GM18517 (cell line): ENCODE measurements at regions not wholly inside any gene's neighbourhood (a gene's known extent, or its start where the extent isn't known, plus 50 kb on each side); places are given as distances from the start of the nearest gene placed in this dataset.
"Not testable (repeated sequence)": the region's sequence is repeated elsewhere in the genome, so short reads cannot be mapped to it uniquely, and the experiment has no call there.

Experiments
- ATAC-seq: cut with Tn5 transposase; IDR thresholded peaks from one replicate; pipeline ENCODE4 v1.9.1; 2021; ENCODE audit warnings: mild to moderate bottlenecking, moderate library complexity; ENCODE audit not compliant: unreplicated experiment

DNA sequence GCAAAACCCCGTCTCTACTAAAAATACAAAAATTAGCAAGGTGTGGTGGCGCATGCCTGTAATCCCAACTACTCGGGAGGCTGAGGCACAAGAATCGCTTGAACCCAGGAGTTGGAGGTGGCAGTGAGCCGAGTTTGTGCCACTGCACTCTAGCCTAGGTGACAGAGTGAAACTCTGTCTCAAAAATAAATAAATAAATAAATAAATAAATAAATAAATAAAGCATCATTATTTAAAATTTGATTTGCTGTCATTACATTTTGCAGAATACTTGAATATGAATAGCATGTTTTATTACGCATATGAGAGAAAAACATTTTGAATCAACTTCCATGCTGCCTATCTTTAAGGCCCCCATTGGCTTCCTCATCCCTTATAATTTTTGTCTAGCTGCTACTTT lies 53.4 kb upstream of the MED14 start:
- ATAC-seq, result not testable (repeated sequence)

DNA sequence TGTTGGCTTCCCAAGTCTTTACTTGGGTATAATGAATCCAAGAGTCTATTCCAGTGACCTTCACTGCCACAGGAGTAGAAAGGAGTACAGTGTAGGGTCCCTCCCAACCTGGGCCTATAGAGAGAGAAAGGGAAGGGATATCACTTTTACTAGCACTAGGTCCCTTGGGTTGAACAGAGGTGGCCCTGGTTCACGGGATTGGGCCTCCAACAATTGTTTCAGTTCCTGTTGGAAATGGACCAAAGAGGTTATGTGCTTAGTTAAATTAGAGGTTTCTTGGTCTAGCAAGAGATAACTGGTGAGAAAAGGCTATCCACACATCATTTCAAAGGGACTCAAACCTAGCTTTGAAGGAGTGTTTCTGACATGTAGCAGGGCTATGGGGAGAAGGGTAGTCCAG lies 57.1 kb upstream of the MED14 start:
- ATAC-seq, result no peak

DNA sequence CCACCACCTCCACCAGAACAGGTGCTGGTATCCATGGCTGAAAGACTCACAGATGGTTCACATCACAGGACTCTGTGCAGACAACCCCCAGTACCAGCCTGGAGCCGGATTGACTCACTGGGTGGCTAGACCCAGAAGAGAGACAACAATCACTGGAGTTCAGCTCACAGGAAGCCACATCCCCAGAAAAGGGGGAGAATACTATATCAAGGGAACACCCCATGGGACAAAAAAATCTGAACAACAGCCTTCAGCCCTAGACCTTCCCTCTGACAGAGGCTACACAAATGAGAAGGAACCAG lies 59.4 kb upstream of the MED14 start:
- ATAC-seq, result not testable (repeated sequence)

DNA sequence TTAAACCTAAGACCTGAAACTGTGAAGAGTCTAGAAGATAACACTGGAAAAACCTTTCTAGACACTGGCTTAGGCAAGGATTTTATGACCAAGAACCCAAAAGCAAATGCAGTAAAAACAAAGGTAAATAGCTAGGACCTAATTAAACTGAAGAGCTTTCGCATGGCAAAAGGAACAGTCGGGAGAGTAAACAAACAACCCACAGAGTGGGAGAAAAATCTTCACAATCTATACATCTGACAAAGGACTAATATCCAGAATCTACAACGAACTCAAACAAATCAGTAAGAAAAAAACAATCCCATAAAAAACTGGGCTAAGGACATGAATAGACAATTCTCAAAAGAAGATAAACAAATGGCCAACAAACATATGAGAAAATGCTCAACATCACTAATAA lies 64.4 kb upstream of the MED14 start:
- ATAC-seq, result not testable (repeated sequence)

DNA sequence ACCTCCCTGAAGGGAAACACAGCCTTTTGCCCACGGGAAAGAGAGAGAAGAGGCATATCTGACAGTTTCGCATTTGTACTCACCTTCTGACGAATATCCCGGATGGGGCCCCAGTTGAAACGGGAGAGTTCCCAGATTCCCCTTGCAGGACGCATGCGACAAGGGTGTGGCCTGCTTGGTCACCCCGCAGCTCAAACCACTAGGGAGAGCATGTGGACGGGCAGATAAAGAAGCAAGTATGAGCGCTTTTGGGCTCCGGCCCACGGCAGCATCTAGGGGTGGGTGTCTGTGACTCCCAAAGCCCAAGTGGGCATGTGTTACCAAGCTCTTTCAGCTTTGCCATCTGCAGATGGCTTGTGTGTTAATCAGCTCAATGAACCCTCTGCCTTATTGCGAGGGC lies 70.1 kb upstream of the MED14 start:
- ATAC-seq, result no peak

DNA sequence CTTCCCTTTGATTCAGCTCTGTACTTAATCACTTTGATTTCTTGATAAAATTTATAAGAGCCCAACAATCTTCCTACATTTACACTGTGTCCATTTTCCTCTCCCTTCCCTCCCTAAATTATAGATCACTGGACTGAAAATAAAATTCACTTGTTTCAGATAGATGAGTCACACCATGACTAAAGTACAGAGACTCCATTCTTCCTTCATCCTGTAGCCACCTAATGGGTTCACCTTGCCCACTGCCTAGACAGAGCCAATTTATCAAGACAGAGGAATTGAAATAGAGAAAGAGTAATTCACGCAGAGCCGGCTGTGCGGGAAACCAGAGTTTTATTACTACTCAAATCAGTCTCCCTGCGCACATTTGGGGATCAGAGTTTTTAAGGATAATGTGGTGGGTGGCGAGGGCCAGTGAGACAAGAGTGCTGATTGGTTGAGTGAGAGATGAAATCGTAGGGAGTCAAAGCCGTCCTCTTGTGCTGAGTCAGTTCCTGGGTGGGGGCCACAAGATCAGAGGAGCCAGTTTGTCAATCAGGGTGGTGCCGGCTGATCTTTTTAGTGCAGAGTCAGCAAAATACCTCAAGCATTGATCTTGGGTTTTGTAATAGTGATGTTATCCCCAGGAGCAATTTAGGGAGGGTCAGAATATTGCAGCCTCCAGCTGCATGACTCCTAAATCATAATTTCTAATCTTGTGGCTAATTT lies 71.3 kb upstream of the MED14 start:
- ATAC-seq, result no peak

DNA sequence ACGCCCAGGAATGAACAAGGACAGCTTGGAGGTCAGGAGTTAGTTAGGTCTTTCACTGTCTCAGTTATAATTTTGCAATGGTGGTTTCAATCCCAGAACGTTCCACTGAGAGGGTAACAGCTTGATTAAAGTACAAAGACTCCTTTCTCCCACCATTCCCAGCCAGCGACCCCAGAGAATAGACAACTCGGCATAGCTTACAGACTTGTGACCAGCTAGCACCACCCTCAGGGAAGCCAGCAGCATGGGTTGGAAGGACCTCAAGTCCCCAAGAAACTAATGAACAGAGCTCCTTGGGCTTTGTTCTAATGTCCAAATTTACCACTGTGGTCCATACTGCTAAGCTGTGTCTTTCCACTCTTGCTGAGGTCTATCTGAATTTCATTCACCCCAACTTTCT lies 72.0 kb upstream of the MED14 start:
- no peak for ATAC-seq

DNA sequence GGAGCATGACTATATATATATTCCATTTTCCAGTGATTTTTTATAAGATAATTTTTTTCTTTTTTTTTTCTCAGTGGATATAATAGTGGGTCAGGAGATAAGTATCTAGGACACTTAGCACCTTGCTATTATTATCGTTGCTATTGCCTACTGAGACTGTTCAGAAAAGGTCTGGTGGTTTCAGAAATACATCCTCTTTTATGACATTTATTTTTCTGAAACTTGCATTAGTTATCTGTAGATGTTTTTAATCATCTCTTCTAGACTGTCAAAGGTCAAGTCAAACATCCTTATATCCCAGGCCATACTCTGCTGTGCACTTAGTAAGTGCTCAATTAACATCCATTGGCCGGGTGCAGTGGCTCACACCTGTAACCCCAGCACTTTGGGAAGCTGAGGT lies 72.9 kb upstream of the MED14 start:
- no peak for ATAC-seq

DNA sequence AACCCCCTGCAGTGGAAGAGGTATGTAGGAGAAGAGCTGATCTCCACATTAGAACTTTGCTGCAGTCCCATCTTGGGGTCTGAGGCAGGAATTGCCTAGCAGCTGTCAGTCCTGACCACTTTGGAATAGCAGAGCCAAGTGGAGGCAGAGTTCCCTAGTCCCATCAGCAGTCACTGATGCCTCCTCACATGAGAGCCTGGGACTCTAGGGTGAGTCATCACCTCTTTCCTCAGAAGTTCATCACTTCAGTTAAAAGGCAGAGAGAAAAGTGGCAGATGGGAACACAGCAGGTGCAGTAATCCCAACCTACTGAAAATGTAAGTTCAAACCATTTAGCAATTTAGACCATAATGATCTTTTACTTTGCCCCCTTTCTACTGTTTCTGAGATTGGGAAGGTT lies 73.9 kb upstream of the MED14 start:
- no peak for ATAC-seq

DNA sequence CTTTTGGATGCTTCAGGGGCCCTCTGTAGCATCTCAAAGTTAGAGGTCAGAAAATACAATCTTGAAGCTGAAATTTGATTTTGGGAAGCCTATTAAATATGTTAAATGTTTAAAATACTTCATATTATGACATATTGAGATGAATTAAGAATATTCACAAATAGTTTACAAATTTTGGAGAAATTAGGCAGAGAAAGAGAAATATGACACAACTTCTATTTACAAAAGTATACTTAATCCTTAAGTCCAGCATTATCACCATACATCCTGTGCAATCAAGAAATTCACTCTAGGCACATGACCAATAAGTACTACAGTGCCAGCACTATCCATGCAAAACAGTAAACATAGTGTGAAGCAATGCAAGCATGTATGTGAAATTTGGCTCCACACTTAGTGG lies 79.7 kb upstream of the MED14 start:
- ATAC-seq, result not testable (repeated sequence)

DNA sequence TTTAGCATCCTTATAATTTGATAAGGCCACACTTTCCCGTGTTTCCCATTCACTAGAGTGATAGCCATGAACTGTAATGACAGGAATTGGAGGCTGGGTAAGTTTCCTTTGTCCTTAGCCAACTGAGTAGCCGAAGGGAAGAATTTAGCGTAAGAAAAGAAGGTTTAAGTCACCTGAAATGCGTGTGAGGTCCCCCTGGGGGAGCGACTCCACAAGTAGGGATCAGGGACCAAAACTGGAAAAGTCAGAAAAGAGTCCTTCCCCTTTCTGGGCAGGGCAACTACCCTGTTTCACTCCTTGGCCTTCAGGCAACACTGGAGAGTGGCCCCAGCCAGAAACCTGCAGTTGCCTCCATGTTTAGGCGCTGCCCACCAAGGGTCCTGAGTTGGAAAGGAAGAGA lies 81.6 kb upstream of the MED14 start:
- ATAC-seq, result no peak

DNA sequence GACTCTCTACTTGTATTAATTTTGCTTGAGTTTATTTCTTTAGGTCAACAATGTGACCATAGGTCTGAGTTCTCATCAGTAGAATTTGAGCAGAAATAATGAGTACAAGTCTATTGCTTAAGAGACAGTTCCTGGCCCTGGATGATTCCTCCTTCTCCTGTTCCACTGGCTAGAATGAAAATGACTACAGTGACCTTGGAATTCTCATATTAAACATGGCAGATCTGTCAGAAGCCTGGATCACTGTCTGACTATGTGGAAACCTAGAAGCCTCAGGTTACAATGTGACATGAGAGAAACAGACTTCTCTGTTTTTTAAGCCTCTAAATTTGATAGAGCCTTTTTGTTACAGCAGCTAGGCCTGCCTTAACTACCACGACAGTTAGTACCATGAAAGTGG lies 82.9 kb upstream of the MED14 start:
- no peak for ATAC-seq

DNA sequence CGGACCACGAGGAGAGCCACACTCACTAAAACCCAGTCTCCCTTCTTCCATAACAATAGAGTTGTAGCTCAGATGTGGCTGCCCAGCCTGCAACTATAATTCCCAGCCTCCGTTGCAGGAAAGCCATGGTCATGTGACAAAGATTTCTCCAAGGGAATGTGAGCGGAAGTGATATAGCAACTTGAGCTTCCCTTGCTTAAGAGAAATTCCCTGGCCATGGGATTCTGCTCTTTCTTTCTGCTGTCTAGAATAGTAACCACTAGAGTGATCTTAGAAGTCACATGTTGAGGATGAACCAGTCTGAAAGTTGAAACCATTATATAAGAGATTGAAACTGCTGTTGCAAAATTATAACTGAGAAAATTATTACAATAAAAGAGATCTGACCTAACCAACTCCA lies 86.4 kb upstream of the MED14 start:
- no peak for ATAC-seq

DNA sequence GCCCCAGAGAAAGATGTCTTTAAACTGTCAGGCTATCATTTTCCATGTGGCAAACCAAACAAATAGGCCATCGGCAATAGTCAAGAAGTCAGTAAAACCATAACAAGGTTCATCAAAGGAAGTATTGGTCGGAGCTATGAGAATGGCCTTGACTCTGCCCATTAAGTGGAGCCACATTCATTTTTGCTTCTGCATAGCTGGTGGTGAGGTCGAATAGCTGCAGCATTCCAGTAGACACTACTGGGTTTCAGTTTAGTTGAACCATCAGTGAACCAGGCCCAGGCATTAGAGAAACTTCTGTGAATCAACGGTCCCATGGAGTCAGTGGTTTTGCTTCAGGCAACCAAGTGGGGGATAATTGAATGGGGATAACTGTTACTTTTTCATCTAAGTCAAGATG lies 92.0 kb upstream of the MED14 start:
- ATAC-seq, result no peak

DNA sequence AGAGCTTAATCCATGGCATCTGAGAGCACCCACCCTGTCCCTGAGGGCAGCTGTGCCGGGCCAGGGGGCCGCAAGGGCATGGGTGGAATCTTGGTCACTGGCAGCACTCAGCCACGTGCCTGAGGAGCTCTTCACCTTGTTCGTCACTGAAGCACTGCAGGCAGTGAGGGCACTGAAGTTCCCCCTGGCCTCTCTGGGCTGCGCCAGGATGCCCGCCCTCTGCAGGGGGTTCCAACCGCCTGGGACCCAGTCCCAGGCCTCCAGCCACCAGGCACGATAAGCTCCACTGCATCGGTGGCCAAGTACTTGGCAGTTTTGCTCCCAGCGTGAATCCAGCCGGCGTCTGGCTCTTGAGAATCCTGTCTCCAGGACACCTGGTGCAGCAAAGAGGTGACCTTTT lies 96.4 kb upstream of the MED14 start:
- no peak for ATAC-seq

DNA sequence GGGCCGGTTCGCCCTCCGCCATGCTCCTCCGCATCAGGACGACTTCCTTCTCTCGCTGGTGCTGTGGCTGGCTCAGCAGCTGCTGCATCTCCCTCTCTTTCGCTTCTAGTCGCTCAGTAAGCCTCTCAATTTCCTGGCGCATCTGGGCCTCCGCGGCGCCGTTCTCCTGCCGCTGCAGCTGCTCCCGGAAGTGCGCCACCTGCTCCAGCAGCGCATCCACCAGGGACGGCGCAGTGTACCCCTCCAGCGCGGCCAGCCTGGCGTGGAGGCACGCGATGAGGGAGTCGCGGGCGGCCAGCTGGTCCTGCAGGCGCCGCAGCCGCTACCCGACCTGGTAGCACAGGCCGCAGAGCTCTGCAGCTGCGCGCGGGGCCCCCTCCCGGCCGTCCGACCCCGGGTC lies 97.4 kb upstream of the MED14 start:
- ATAC-seq, result no peak

DNA sequence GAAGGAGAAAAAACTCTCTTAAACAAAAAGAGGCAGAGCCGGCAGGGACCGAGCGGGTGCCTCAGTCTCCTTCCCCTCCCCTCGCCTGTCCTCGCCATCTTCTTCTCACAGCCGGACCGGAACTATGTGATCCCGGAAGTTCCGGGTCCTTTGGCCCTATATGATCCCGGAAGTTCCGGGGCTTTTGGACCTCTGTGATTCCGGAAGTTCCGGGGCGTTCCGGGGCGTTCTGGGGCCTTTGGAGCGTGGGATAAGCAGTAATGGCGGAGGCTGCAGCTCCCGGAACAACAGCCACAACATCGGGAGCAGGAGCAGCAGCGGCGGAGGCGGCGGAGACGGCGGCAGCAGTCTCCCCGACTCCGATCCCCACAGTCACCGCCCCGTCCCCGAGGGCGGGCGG lies 98.9 kb upstream of the MED14 start:
- no peak for ATAC-seq

DNA sequence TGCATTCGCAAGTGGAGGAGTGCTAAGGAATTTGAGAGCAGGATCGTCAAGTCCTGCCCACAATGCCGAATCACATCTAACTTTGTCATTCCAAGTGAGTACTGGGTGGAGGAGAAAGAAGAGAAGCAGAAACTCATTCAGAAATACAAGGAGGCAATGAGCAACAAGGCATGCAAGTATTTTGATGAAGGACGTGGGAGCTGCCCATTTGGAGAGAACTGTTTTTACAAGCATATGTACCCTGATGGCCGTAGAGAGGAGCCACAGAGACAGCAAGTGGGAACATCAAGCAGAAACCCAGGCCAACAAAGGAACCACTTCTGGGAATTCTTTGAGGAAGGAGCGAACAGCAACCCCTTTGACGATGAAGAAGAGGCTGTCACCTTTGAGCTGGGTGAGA lies 100.2 kb upstream of the MED14 start:
- ATAC-seq, result no peak

DNA sequence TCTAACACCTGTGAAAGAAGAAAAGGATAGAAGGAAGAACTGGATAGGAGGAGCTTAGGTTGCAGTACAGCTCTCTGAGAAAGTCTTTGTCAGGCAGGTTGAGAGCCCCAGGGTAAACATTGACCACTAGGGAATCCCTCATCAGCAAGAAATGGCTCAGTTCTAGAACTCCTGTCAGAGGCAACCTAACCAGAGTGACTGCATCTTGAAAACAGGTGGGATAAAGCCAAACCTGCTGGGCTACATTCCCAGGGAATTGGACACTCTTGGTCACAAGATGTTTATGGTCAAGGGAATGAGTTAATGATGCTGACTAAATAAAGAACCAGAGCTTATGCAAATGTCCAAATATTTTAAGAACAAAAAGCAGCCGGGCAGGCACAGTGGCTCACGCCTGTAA lies 108.3 kb upstream of the MED14 start:
- no peak for ATAC-seq

DNA sequence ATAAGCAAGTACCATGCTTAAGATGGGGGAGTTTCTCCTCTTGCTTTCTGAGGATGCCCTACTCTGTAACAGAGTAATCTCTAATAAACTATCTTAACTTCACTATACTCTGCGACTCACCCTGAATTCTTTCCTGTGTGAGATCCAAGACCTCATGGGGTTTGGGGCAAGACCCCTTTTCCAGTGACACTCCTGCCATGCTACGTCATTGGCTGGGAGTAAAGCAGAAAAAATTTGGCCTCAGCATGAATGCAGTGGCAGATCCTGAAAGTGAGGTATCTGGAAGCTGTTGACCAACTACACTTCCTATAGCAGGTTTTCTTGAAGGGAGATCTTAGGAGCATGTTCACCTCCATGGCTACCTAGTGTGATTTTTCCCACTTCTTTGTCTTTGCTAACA lies 109.1 kb upstream of the MED14 start:
- no peak for ATAC-seq

DNA sequence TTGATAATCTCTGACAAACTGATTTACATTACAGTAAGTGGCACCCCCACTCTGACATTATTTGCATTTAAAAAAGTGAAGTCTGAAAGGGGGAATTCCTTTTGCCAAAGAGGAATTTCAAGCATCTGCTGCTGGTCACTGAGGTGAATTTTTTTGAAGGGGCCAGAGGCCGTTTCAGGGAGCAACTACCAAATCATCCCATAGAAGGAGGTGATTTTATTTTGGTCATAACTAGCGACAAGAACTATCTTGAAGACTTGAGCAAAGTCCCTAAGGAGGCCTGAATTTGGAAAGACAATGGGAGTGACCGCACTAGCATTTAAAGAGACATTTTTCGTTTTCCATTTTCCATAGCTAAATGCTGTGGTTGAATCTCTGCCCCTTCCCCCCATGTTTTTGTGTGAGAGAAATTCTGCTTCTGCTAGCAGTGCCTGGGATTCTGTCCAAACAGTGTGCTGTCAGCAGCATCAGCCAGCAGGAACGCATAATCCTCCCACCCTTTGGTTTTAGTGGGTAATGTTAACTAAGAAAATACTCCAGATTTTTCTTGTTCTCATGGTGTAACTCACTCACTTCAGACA lies 110.1 kb upstream of the MED14 start:
- no peak for ATAC-seq

DNA sequence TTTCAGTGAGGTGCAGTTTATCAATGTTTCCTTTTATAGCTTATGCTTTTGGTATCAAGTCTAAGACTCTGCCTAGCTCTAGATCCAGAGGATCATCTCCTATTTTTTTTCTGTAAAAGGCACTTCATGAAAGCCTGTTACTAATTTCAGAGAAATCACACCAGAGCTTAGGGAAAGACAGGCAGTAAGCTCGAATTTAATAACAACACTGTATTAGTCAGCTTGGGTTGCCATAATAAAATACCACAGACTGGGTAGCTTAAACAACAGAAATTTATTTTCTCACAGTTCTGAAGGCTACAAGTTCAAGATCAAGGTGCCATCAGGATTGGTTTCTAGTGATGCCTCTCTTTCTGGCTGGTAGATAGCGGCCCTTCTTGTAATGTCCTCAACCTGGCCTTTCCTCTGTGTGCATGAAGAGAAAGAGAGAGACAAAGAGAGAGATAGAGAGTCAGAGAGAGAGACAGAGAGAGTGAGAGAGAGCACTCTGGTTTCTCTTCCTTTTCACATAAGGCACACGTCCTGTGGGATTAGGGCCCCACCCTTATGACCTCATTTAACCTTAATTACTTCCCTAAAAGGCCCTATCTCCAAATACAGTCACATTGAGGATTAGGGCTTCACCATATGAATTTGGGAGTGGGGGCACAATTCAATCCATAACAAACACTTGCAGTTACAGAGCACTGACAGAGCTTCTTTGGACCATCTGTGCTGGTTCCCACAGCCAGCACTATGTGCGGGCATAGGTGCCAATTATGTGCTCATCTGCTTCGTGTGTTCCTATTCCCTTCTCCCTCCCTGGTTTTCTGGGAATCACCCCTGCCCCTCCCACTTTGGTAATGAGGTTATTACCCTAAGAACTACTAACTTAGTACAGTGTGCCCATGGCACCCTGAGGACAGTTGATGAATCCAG lies 114.8 kb upstream of the MED14 start:
- ATAC-seq, result no peak
